Thyroid gland (tissue), 4 donors: ENCODE measurements at regions not wholly inside any gene's neighbourhood (a gene's known extent, or its start where the extent isn't known, plus 50 kb on each side); places are given as distances from the start of the nearest gene placed in this dataset.
A peak's percentile ranks its signal among the peaks of the same experiment; 100 is the strongest.

ENCODE experiments used
- DNase-seq, 2 donors: peaks; one replicate each; pipeline ENCODE4 v3.0.0-alpha.2; 2019
- H3K27ac ChIP-seq, 3 donors: fragments of 200-600 bp; sonication (generic); 1 replicate in 2 of 3; 2 replicates in 1 of 3; pipeline ENCODE4 v1.5.1; 2016 to 2019; ENCODE audit warnings: mild to moderate bottlenecking in 1 of 3, moderate library complexity in 1 of 3
- H3K27me3 ChIP-seq: fragments of 200-600 bp; sonication (generic); one replicate; pipeline ENCODE4 v1.5.1; 2019
- H3K36me3 ChIP-seq, 2 donors: fragments of 200-600 bp; sonication (generic); one replicate each; pipeline ENCODE4 v1.5.1; 2016 to 2019
- H3K4me1 ChIP-seq, 2 donors: fragments of 200-600 bp; sonication (generic); one replicate each; pipeline ENCODE4 v1.5.1; 2017 to 2019
- H3K4me3 ChIP-seq, 3 donors: fragments of 200-600 bp; sonication (generic); replicated peaks in 1 of 3; 1 replicate in 2 of 3; 2 replicates in 1 of 3; pipeline ENCODE4 v1.5.1; 2016; ENCODE audit warnings: mild to moderate bottlenecking in 1 of 3
- H3K9me3 ChIP-seq: fragments of 200-600 bp; sonication (generic); one replicate; pipeline ENCODE4 v1.5.1; 2017
- POLR2A ChIP-seq, 2 donors: fragments of 450-650 bp; IDR thresholded peaks; one replicate each; pipeline ENCODE4 v1.6.1; 2017; ENCODE audit warnings: antibody characterized with exemption in 2 of 2, mild to moderate bottlenecking in 2 of 2, moderate library complexity in 1 of 2
- WGBS, 2 donors: methylation state at CpG; one replicate each; pipeline ENCODE4 v1.1.5; 2017; 5-methylcytosine and 5-hydroxymethylcytosine counted together
- intact Hi-C: fragments of 100-400 bp; cut with DNase I; formaldehyde crosslinking; loops from one replicate; pipeline ENCODE4 v1.15.1; 2023
- TF ChIP-seq, protein P1 (sequence below), 6 experiments: fragments of 200-600 bp in 3 of 6; fragments of 450-650 bp in 3 of 6; sonication (generic) in 3 of 6; IDR thresholded peaks; one replicate each; pipeline ENCODE4 v1.5.1; 2016 to 2019; ENCODE audit warnings: antibody characterized with exemption in 6 of 6, mild to moderate bottlenecking in 2 of 6, inconsistent platforms in 1 of 6, moderate library complexity in 1 of 6

DNA sequence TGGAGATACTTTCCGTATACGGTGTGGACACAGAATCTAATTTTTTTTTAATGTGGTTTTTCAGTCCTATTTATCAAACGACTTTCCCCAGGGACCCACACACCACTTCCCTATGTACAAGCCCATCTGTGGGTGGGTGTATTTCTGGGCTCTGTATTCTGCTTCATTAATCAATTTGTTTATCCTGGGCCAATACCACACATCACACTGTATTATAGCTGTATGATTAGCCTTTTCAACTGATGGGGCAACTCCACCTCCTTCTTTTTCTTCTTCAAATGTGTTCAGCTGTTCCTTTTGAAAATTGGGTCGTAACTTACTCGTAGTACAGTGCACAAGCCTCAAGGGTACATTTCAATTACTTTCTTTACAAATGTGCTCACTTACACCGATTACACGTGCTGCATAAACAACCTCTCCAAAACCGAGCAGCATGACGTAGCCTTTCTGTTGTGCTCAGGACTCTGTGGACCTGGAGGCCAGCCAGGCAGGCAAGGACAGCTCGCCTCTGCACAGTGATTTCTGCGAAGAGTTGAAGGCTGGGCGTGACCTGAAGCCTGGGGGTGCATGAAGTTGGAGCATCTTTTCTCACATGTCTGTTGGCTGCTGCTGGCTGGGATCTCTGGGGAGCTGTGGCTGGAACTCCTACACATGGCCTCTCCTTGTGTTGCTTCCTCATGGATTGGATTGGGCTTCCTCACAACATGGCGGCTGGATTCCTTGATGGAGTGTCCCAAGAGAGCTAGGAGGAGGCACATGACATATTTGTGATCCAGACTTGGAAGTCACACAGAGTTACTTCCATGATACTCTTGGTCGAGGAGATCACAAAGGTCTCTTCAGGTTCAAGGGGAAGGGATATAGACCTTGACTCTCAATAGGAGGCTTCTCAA lies 126.5 kb downstream of the CRYAA start:
- Histone ChIP-seq H3K27ac (no peak overlapping the region), H3K9me3 (no peaks in the 10 kb centered on the region), H3K36me3 (no peaks in the 10 kb centered on the region), H3K27me3 (no peaks in the 10 kb centered on the region), H3K4me3 (no peak overlapping the region), H3K4me1 (peaks cover 0 to 4% of the 10 kb centered on the region in 2 donors)
- TF ChIP-seq, protein P1, sequence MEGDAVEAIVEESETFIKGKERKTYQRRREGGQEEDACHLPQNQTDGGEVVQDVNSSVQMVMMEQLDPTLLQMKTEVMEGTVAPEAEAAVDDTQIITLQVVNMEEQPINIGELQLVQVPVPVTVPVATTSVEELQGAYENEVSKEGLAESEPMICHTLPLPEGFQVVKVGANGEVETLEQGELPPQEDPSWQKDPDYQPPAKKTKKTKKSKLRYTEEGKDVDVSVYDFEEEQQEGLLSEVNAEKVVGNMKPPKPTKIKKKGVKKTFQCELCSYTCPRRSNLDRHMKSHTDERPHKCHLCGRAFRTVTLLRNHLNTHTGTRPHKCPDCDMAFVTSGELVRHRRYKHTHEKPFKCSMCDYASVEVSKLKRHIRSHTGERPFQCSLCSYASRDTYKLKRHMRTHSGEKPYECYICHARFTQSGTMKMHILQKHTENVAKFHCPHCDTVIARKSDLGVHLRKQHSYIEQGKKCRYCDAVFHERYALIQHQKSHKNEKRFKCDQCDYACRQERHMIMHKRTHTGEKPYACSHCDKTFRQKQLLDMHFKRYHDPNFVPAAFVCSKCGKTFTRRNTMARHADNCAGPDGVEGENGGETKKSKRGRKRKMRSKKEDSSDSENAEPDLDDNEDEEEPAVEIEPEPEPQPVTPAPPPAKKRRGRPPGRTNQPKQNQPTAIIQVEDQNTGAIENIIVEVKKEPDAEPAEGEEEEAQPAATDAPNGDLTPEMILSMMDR (IDR thresholded peaks at IDR 0.05), result no peak
- no peak for TF ChIP-seq POLR2A (IDR thresholded peaks at IDR 0.05)
- peak; percentile 77 to 82 for DNase-seq
- intact Hi-C loops, result no loop called here
- WGBS, 2 donors, result 49 to 50% methylated on average over 14 of the region's 14 CpGs

DNA sequence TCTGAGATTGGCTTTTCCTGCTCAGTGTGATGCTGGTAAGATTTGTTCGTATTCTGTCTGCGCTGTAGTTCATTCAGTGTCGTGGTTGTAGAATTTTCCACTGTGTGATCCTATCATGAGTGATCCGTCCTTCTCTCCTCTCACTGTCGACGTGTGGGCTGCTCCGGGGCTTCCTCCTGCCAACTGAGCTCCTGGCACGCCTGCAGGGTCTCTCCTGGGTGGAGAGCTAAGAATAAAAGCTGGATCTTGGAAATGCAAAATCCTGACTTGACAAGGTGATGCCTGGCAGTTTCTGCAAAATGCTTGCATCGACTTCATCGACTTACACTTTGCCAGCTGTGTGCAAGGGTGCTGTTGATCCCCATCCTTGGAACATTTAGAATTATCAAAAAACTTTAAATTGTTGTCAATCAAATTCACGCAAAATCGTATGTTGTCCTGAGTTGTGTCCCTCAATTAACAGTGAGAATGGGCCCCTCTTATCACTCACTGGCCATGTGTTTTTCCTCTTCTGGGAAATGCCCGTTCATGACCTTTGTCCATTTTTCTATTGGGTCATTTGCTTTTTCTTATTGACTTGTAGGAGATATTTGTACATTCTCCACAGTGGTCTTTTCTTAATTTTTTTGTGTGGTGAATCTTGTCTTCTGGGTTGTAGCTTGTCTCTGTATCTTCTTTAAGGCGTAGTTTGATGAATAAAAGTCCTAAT lies 125.5 kb downstream of the CRYAA start:
- no peak for DNase-seq
- WGBS, 2 donors, result 84 to 88% methylated on average over 14 of the region's 14 CpGs
- no peak overlapping the region for H3K4me3 ChIP-seq
- H3K27me3 ChIP-seq, result no peaks in the 10 kb centered on the region
- intact Hi-C loops, result no loop called here
- no peaks in the 10 kb centered on the region for H3K9me3 ChIP-seq
- no peak overlapping the region for H3K27ac ChIP-seq
- H3K36me3 ChIP-seq, result no peaks in the 10 kb centered on the region
- H3K4me1 ChIP-seq, result peaks cover 0 to 4% of the 10 kb centered on the region in 2 donors
- TF ChIP-seq, protein P1 (IDR thresholded peaks at IDR 0.05), result no peak
- no peak for TF ChIP-seq POLR2A (IDR thresholded peaks at IDR 0.05)

DNA sequence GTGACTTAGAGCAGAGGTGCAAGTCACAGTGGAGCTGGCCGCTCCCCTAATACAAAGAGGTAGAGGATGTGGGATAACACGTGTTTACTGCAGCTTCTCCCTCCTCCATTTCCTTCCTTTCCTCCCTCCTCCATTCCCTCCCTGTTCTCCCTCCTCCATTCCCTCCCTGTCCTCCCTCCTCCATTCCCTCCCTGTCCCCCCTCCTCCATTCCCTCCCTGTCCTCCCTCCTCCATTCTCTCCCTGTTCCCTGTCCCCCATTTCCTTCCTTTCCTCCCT lies 124.0 kb downstream of the CRYAA start:
- 81 to 83% methylated on average over 2 of the region's 2 CpGs for WGBS, 2 donors
- no peak for DNase-seq
- intact Hi-C loops, result no loop called here
- Histone ChIP-seq H3K4me1 (peaks cover 0 to 4% of the 10 kb centered on the region in 2 donors), H3K27me3 (no peaks in the 10 kb centered on the region), H3K4me3 (no peak overlapping the region), H3K9me3 (no peaks in the 10 kb centered on the region), H3K27ac (no peak overlapping the region), H3K36me3 (no peaks in the 10 kb centered on the region)
- TF ChIP-seq POLR2A (IDR thresholded peaks at IDR 0.05), result no peak
- TF ChIP-seq, protein P1 (IDR thresholded peaks at IDR 0.05), result no peak

DNA sequence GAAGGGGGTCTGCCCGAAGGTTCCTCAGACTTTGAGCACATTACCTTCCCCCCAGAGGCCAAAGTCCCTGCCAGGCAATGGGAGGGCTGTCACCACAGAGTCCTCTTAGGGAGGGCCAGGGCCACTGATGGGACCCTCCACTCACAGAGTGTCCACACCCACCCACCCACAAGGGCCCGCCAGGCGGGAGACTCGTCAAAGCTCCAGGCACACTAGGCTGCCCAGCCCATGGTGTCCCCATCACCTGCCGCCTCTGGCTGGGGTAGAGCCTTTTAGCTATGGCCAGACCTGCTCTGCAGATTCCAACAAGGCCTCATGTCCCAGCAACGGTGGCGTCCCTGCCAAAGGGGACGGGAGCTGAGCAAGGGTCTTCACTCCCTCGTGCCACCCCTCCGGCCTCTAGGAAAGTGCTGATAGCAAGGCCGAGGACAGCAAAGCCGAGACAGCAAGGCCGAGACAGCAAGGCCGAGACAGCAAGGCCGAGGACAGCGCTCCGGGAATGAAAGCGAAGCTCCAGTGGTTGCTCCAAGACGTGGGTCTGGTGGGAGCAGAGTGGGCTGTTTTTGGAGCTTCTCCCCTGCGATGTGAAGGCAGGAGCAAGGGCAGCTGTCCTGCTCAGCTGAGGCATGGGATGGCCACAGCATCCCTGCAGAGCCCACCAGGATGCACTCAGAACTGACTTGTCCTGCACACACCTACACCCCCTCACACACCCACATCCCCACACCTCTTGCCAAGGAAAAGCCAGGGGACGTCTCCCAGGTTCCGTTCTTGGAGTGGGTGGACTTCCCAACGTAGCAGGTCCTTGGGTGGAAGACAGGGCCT lies 123.4 kb downstream of the CRYAA start:
- intact Hi-C loops, result no loop called here
- TF ChIP-seq POLR2A (IDR thresholded peaks at IDR 0.05), result no peak
- TF ChIP-seq, protein P1 (IDR thresholded peaks at IDR 0.05), result no peak
- Histone ChIP-seq H3K27ac (no peak overlapping the region), H3K4me1 (peaks cover 0 to 4% of the 10 kb centered on the region in 2 donors), H3K36me3 (no peaks in the 10 kb centered on the region), H3K4me3 (no peak overlapping the region), H3K9me3 (no peaks in the 10 kb centered on the region), H3K27me3 (no peaks in the 10 kb centered on the region)
- 91% methylated on average over 22 to 23 of the region's 23 CpGs for WGBS, 2 donors
- DNase-seq, result no peak
